Peyer's patch (tissue), 4 donors: ENCODE measurements at regions not wholly inside any gene's neighbourhood (a gene's known extent, or its start where the extent isn't known, plus 50 kb on each side); places are given as distances from the start of the nearest gene placed in this dataset.

Source experiments
- POLR2A ChIP-seq, 2 donors: fragments of 450-650 bp; IDR thresholded peaks; one replicate each; pipeline ENCODE4 v1.5.1; 2017; ENCODE audit warnings: antibody characterized with exemption in 2 of 2, mild to moderate bottlenecking in 2 of 2, moderate library complexity in 2 of 2
- TF ChIP-seq, protein P1 (sequence below), 6 experiments: fragments of 450-650 bp in 4 of 6; fragments of 200-600 bp in 2 of 6; sonication (generic) in 1 of 6; IDR thresholded peaks; one replicate each; pipeline ENCODE4 v1.5.1; 2017 to 2019; ENCODE audit warnings: antibody characterized with exemption in 6 of 6, mild to moderate bottlenecking in 3 of 6, moderate library complexity in 1 of 6

DNA sequence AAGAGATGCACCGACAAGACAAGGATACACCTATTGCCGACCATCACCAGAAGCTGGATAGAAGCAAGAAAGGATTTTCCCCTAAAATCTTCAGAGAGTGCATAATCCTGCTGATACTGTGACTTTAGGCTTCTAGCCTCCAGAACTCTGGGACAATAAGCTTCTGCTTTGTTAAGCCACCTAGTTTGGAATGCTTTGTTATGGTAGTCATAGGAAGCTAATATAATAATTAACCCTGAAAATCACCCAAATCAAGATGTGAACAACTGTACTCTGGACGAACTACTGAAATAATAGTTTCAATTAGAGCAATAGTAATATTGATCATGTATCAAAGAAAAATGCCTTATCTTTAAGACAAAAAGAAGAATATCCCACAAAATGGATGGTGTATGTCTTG lies 524.6 kb downstream of the EFNB2 start:
- TF ChIP-seq, protein P1, sequence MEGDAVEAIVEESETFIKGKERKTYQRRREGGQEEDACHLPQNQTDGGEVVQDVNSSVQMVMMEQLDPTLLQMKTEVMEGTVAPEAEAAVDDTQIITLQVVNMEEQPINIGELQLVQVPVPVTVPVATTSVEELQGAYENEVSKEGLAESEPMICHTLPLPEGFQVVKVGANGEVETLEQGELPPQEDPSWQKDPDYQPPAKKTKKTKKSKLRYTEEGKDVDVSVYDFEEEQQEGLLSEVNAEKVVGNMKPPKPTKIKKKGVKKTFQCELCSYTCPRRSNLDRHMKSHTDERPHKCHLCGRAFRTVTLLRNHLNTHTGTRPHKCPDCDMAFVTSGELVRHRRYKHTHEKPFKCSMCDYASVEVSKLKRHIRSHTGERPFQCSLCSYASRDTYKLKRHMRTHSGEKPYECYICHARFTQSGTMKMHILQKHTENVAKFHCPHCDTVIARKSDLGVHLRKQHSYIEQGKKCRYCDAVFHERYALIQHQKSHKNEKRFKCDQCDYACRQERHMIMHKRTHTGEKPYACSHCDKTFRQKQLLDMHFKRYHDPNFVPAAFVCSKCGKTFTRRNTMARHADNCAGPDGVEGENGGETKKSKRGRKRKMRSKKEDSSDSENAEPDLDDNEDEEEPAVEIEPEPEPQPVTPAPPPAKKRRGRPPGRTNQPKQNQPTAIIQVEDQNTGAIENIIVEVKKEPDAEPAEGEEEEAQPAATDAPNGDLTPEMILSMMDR (IDR thresholded peaks at IDR 0.05), result no peak
- no peak for TF ChIP-seq POLR2A (IDR thresholded peaks at IDR 0.05)
